GM12872 (cell line): ENCODE measurements at regions not wholly inside any gene's neighbourhood (a gene's known extent, or its start where the extent isn't known, plus 50 kb on each side); places are given as distances from the start of the nearest gene placed in this dataset.

Experiments used
- TF ChIP-seq, protein P1 (sequence below): IDR thresholded peaks from 3 replicates; pipeline ENCODE4 v1.5.1; 2011; ENCODE audit warnings: low read depth, mild to moderate bottlenecking, low read length, moderate library complexity; ENCODE audit not compliant: insufficient read depth

- TF ChIP-seq, protein P1, sequence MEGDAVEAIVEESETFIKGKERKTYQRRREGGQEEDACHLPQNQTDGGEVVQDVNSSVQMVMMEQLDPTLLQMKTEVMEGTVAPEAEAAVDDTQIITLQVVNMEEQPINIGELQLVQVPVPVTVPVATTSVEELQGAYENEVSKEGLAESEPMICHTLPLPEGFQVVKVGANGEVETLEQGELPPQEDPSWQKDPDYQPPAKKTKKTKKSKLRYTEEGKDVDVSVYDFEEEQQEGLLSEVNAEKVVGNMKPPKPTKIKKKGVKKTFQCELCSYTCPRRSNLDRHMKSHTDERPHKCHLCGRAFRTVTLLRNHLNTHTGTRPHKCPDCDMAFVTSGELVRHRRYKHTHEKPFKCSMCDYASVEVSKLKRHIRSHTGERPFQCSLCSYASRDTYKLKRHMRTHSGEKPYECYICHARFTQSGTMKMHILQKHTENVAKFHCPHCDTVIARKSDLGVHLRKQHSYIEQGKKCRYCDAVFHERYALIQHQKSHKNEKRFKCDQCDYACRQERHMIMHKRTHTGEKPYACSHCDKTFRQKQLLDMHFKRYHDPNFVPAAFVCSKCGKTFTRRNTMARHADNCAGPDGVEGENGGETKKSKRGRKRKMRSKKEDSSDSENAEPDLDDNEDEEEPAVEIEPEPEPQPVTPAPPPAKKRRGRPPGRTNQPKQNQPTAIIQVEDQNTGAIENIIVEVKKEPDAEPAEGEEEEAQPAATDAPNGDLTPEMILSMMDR, result no peak
These were observed 324.6 kb upstream of the MTNR1B start for GRCh38 chr11:92644595-92645445.

GRCh38 chr11:92651159-92651558, 318.3 kb upstream of the MTNR1B start:
- TF ChIP-seq, protein P1, result no peak

DNA sequence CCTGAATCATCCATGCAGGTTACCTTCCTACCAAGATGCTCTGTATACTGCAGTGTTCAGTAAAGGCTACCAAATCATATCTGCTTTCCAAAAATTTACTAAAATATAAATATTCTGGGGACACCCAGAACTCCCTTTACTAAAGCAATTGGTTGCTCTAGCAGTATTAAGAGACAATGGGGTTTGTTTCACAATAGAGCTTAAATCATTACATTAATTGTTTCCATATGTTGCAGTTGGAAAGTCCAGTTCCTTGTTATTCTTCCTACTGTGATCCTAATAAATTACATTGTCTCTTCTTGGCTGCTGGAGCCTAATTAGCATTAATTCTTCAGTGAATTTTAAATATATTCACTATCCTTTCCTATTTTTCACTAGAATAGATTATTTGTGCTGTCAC, 316.0 kb upstream of the MTNR1B start:
- TF ChIP-seq, protein P1, result no peak

DNA sequence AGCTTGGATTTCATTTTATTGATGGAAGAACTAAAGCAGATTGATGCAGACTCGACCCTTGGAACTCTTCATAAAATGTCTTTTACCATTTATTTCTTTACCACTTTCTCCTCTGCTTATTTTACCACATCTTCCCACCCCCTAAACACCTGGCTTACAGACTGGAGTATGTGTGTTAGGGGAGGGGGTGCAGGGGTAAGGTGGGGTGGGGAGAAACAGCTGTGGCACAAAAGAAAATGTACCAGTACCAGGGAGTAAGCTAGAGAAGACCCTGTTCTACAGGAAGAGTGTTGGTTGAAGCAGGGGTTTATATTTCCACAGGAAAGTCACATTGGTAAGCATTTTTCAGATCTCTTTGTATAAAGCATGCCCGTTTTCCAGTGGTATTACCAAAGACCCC, 312.7 kb upstream of the MTNR1B start:
- TF ChIP-seq, protein P1, result no peak

- TF ChIP-seq, protein P1, result no peak
These were observed 312.2 kb upstream of the MTNR1B start for GRCh38 chr11:92657226-92657625.

DNA sequence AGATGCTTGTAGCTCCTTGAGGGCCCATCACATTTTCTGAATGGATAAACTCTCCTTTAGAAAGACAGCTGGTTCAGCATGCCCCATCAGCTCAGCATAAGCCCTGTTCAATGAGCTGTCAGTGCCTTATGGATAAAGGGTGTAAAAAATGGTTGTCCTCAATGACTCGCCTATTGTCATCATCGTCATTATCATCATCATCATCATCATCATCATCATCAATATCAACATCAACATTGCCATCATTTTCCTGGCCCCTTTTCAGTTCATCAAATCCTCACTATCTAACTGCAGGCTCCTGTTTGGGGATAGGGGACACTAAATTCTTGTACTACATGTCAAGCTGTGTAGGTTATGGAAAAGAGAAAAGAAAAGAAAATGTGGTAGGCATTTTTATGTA, 310.7 kb upstream of the MTNR1B start:
- TF ChIP-seq, protein P1, result no peak

DNA sequence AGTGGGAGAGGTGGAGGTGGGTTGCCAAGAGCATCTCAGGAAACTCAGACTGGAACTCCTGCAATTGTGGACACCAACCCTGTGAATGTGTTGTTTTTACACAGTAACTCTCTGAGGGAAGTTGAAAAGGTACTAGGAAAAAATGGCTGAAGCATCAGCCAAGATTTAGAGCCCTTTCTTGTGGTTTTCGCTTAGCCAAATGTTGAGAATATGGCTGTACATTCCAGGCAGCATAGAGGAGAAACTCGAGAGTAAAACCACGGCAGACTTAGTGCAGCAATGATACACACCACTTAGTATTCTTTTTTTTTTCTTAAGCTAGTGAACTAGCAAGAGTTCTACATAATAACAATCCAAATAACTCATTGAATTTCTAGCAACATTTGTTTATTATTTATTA, 309.7 kb upstream of the MTNR1B start:
- TF ChIP-seq, protein P1, result no peak
